GM12891 (cell line): ENCODE measurements at regions not wholly inside any gene's neighbourhood (a gene's known extent, or its start where the extent isn't known, plus 50 kb on each side); places are given as distances from the start of the nearest gene placed in this dataset.

ENCODE experiments used
- POLR2A ChIP-seq: IDR thresholded peaks from 2 replicates; pipeline ENCODE4 v1.6.1; 2011; ENCODE audit warnings: low read depth, low read length, control low read depth
- POLR2AphosphoS5 ChIP-seq: IDR thresholded peaks from 2 replicates; pipeline ENCODE4 v1.6.1; 2011; ENCODE audit warnings: low read depth, low read length, control low read depth

DNA sequence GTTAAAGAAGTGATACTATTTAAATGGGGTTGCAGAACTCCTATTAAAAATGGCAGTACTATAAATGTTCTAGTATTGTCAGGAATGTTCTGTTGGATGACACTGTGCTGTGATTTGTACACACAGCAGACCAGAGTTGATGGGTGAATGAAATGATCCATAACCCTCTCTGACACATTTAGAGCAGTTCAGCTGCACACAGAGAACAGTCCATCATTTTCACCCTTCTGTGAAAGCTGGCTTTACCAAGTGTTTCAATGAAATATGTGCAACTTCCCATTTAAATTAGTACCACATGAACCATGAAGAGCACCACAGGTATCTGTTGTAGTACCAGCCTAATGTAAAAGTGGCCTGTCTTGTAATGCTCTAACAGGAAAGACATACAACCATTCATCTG lies 981.4 kb downstream of the TMEM182 start:
- no peak for TF ChIP-seq POLR2AphosphoS5
- no peak for TF ChIP-seq POLR2A
